Ishikawa (cell line): ENCODE measurements at regions not wholly inside any gene's neighbourhood (a gene's known extent, or its start where the extent isn't known, plus 50 kb on each side); places are given as distances from the start of the nearest gene placed in this dataset.

Source experiments
- CEBPB ChIP-seq: IDR thresholded peaks from 2 replicates; pipeline ENCODE4 v1.6.1; 2012
- CREB1 ChIP-seq: IDR thresholded peaks from 2 replicates; pipeline ENCODE4 v1.6.1; 2012; ENCODE audit warnings: low read depth
- EGR1 ChIP-seq: IDR thresholded peaks from 2 replicates; pipeline ENCODE4 v1.6.1; 2012
- EP300 ChIP-seq: IDR thresholded peaks from 2 replicates; pipeline ENCODE4 v1.6.1; 2012; ENCODE audit warnings: borderline replicate concordance
- FOXM1 ChIP-seq: IDR thresholded peaks from 2 replicates; pipeline ENCODE4 v1.6.1; 2012; ENCODE audit warnings: low read depth, borderline replicate concordance
- MAX ChIP-seq: IDR thresholded peaks from 2 replicates; pipeline ENCODE4 v1.6.1; 2012
- NFIC ChIP-seq: IDR thresholded peaks from 2 replicates; pipeline ENCODE4 v1.6.1; 2012
- RAD21 ChIP-seq: IDR thresholded peaks from 2 replicates; pipeline ENCODE4 v1.6.1; 2012; ENCODE audit warnings: low read depth
- REST ChIP-seq: IDR thresholded peaks from 2 replicates; pipeline ENCODE4 v1.6.1; 2012; ENCODE audit warnings: low read depth, mild to moderate bottlenecking
- TAF1 ChIP-seq: IDR thresholded peaks from 2 replicates; pipeline ENCODE4 v1.6.1; 2012; ENCODE audit warnings: low read depth, mild to moderate bottlenecking
- TCF12 ChIP-seq: IDR thresholded peaks from 2 replicates; pipeline ENCODE4 v1.6.1; 2012; ENCODE audit warnings: low read depth
- TEAD4 ChIP-seq: IDR thresholded peaks from 2 replicates; pipeline ENCODE4 v1.6.1; 2012
- YY1 ChIP-seq: IDR thresholded peaks from 2 replicates; pipeline ENCODE4 v1.6.1; 2012; ENCODE audit warnings: low read depth
- ZBTB7A ChIP-seq: IDR thresholded peaks from 2 replicates; pipeline ENCODE4 v1.6.1; 2012; ENCODE audit warnings: low read depth
- TF ChIP-seq, protein P1 (sequence below): IDR thresholded peaks from 2 replicates; pipeline ENCODE4 v1.6.1; 2012

GRCh38 chr12:124652661-124653060 is 85.2 kb upstream of the NCOR2 start:
- TF ChIP-seq CREB1 = no peak
- no peak for TF ChIP-seq EP300
- TF ChIP-seq, protein P1, sequence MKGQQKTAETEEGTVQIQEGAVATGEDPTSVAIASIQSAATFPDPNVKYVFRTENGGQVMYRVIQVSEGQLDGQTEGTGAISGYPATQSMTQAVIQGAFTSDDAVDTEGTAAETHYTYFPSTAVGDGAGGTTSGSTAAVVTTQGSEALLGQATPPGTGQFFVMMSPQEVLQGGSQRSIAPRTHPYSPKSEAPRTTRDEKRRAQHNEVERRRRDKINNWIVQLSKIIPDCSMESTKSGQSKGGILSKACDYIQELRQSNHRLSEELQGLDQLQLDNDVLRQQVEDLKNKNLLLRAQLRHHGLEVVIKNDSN = no peak

DNA sequence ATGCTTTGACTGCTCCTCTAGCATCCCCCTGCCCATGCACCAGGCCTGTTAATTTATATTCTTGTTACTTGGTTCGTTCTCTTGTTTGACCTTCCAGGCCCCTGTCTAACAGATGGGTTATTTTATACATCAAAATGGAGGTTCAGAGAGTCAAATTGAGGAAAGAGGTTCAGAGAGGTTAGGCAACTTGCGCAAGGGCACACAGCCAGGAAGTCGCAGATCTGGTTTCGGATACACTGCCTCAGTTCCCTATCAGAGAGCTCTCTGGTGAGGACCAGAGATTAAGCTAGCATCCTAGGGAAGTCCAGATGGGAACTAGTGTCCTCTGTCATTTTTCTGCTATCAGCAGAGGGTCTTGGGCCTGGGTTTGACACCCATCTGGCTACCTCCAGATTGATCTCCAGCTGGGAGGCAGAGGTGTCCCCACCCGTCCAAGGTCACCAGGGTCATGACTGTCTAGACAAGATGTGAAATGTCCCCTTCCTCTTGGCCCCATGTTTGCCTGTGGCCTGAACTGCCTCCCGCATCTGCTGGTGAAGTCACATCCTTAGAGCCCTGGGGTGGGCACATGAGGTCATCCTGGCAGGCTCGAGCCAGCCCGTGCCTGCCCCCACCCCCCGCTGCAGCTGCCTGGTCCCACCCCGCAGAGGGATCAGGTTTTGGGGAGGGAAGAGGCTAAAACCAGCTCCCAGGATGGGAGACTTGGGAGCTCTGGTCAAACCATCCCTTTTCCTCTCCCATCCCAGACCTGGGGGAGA is 84.3 kb upstream of the NCOR2 start:
- no peak for TF ChIP-seq FOXM1
- TF ChIP-seq CREB1 = no peak
- TF ChIP-seq, protein P1 = no peak
- no peak for TF ChIP-seq TEAD4
- no peak for TF ChIP-seq TCF12
- no peak for TF ChIP-seq NFIC
- no peak for TF ChIP-seq REST
- TF ChIP-seq EGR1 = no peak
- no peak for TF ChIP-seq EP300
- TF ChIP-seq CEBPB = no peak
- no peak for TF ChIP-seq ZBTB7A
- TF ChIP-seq TAF1 = no peak
- TF ChIP-seq YY1 = no peak
- TF ChIP-seq MAX = no peak
- TF ChIP-seq RAD21 = no peak

DNA sequence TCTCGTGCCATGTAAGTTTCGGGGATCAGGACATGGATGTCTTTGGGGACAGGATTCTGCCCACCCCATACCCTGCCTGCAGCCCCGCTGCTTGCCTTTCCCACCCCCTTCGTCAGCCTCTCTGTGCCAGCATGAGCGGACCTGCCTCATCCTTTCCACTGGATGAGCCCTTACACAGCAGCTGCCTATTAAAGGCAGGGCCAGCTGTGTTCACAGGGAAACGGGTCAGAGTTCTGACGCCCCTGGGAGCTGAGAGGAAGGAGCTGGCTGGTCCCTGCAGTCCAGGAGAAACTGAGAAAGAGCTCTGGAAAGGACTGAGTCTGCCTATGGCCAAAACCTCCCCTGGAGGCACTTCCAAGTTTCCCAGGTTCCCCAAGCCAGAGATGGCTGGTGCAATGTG is 83.5 kb upstream of the NCOR2 start:
- no peak for TF ChIP-seq NFIC
- no peak for TF ChIP-seq TEAD4
- no peak for TF ChIP-seq TAF1
- TF ChIP-seq REST = no peak
- TF ChIP-seq YY1 = no peak
- TF ChIP-seq EP300 = no peak
- TF ChIP-seq TCF12 = no peak
- no peak for TF ChIP-seq FOXM1
- TF ChIP-seq, protein P1 = no peak
- TF ChIP-seq MAX = no peak
- no peak for TF ChIP-seq CEBPB
- no peak for TF ChIP-seq RAD21
- TF ChIP-seq CREB1 = no peak
- TF ChIP-seq ZBTB7A = no peak
- no peak for TF ChIP-seq EGR1

GRCh38 chr12:124648710-124649384 is 81.4 kb upstream of the NCOR2 start:
- no peak for TF ChIP-seq RAD21
- no peak for TF ChIP-seq EP300
- no peak for TF ChIP-seq ZBTB7A
- TF ChIP-seq EGR1 = no peak
- TF ChIP-seq FOXM1 = no peak
- TF ChIP-seq TCF12 = no peak
- TF ChIP-seq NFIC = no peak
- no peak for TF ChIP-seq TAF1
- TF ChIP-seq, protein P1 = no peak
- no peak for TF ChIP-seq TEAD4
- no peak for TF ChIP-seq MAX
- no peak for TF ChIP-seq YY1
- TF ChIP-seq REST = no peak
